Fibroblast of upper back skin (primary cell): ENCODE measurements at regions not wholly inside any gene's neighbourhood (a gene's known extent, or its start where the extent isn't known, plus 50 kb on each side); places are given as distances from the start of the nearest gene placed in this dataset.

Source experiments
- DNase-seq: peaks from one replicate; pipeline ENCODE4 v3.0.0-alpha.2; 2013

GRCh38 chr5:17433406-17433805, 64.6 kb upstream of the TAF11L2 start:
- DNase-seq = no peak

- DNase-seq = no peak
Observed at GRCh38 chr5:17434982-17435381, 63.0 kb upstream of the TAF11L2 start.

GRCh38 chr5:17436350-17436749, 61.7 kb upstream of the TAF11L2 start:
- DNase-seq = no peak

- DNase-seq = peak; percentile 35
Observed at GRCh38 chr5:17436761-17437221, 61.2 kb upstream of the TAF11L2 start.

GRCh38 chr5:17438027-17438426, 60.0 kb upstream of the TAF11L2 start:
- DNase-seq = no peak

- DNase-seq = no peak
Observed at GRCh38 chr5:17439956-17440355, 58.1 kb upstream of the TAF11L2 start.

GRCh38 chr5:17440766-17441165, 57.3 kb upstream of the TAF11L2 start:
- peak; percentile 62 for DNase-seq

GRCh38 chr5:17441351-17441750, 56.7 kb upstream of the TAF11L2 start:
- DNase-seq = peak; percentile 95

- DNase-seq = no peak
Observed at GRCh38 chr5:17443333-17444130, 54.5 kb upstream of the TAF11L2 start.

GRCh38 chr5:17444496-17444895, 53.5 kb upstream of the TAF11L2 start:
- no peak for DNase-seq

- no peak for DNase-seq
Observed at GRCh38 chr5:17445185-17445584, 52.8 kb upstream of the TAF11L2 start.
